Neural progenitor cell (in vitro differentiated cells): ENCODE measurements at regions not wholly inside any gene's neighbourhood (a gene's known extent, or its start where the extent isn't known, plus 50 kb on each side); places are given as distances from the start of the nearest gene placed in this dataset.

ENCODE experiments used
- DNase-seq: peaks from one replicate; pipeline ENCODE4 v3.0.0-alpha.2; 2016; ENCODE audit warnings: low spot score
- H2AFZ ChIP-seq: fragments of 200-600 bp; sonication (generic); replicated peaks from 2 replicates; pipeline ENCODE4 v1.6.1; 2016; ENCODE audit warnings: antibody characterized with exemption
- H3F3A ChIP-seq: fragments of 200-600 bp; sonication (generic); 2 replicates; pipeline ENCODE4 v1.6.1; 2016; ENCODE audit warnings: antibody characterized with exemption, low read depth
- H3K27ac ChIP-seq: fragments of 200-600 bp; sonication (generic); 2 replicates; pipeline ENCODE4 v1.5.1; 2016; ENCODE audit warnings: mild to moderate bottlenecking
- H3K27me3 ChIP-seq: fragments of 200-600 bp; sonication (generic); 2 replicates; pipeline ENCODE4 v1.6.1; 2016; ENCODE audit warnings: mild to moderate bottlenecking, moderate library complexity
- H3K36me3 ChIP-seq: fragments of 200-600 bp; sonication (generic); 2 replicates; pipeline ENCODE4 v1.5.1; 2016
- H3K4me1 ChIP-seq: fragments of 200-600 bp; sonication (generic); 2 replicates; pipeline ENCODE4 v1.6.1; 2016; ENCODE audit warnings: mixed run types
- H3K4me2 ChIP-seq: fragments of 200-600 bp; sonication (generic); 2 replicates; pipeline ENCODE4 v1.6.1; 2016
- H3K4me3 ChIP-seq: fragments of 200-600 bp; sonication (generic); 2 replicates; pipeline ENCODE4 v1.5.1; 2016
- H3K79me2 ChIP-seq: fragments of 200-600 bp; sonication (generic); 2 replicates; pipeline ENCODE4 v1.6.1; 2016; ENCODE audit warnings: low read depth
- H3K9ac ChIP-seq: fragments of 200-600 bp; sonication (generic); 2 replicates; pipeline ENCODE4 v1.6.1; 2016
- H3K9me3 ChIP-seq: fragments of 200-600 bp; sonication (generic); 2 replicates; pipeline ENCODE4 v1.5.1; 2016; ENCODE audit warnings: low read depth
- H4K20me1 ChIP-seq: fragments of 200-600 bp; sonication (generic); 2 replicates; pipeline ENCODE4 v1.6.1; 2016; ENCODE audit warnings: low read depth
- H3K27ac Mint-ChIP-seq: 3 replicates; pipeline ENCODE4 v1.8.0; 2021; ENCODE audit warnings: mixed read lengths
- H3K27me3 Mint-ChIP-seq: 2 replicates; pipeline ENCODE4 v1.8.0; 2022; ENCODE audit warnings: low read depth, mild to moderate bottlenecking, inconsistent platforms, moderate library complexity, mixed read lengths; ENCODE audit not compliant: insufficient read depth
- H3K36me3 Mint-ChIP-seq: 3 replicates; pipeline ENCODE4 v1.8.0; 2021; ENCODE audit warnings: mixed read lengths
- H3K4me1 Mint-ChIP-seq: 3 replicates; pipeline ENCODE4 v1.8.0; 2021; ENCODE audit warnings: mixed read lengths
- H3K4me3 Mint-ChIP-seq: 3 replicates; pipeline ENCODE4 v1.8.0; 2021; ENCODE audit warnings: mild to moderate bottlenecking, moderate library complexity, mixed read lengths
- H3K9me3 Mint-ChIP-seq: 3 replicates; pipeline ENCODE4 v1.8.0; 2020; ENCODE audit warnings: mixed read lengths
- EZH2 ChIP-seq: fragments of 200-600 bp; sonication (generic); IDR thresholded peaks from 2 replicates; pipeline ENCODE4 v1.6.1; 2017; ENCODE audit warnings: antibody characterized with exemption, mild to moderate bottlenecking, moderate library complexity
- EZH2phosphoT487 ChIP-seq: fragments of 200-600 bp; sonication (generic); IDR thresholded peaks from 2 replicates; pipeline ENCODE4 v1.6.1; 2017; ENCODE audit warnings: antibody characterized with exemption
- TF ChIP-seq, protein P1 (sequence below): fragments of 200-600 bp; sonication (generic); IDR thresholded peaks from 2 replicates; pipeline ENCODE4 v1.5.1; 2017; ENCODE audit warnings: antibody characterized with exemption, mild to moderate bottlenecking

DNA sequence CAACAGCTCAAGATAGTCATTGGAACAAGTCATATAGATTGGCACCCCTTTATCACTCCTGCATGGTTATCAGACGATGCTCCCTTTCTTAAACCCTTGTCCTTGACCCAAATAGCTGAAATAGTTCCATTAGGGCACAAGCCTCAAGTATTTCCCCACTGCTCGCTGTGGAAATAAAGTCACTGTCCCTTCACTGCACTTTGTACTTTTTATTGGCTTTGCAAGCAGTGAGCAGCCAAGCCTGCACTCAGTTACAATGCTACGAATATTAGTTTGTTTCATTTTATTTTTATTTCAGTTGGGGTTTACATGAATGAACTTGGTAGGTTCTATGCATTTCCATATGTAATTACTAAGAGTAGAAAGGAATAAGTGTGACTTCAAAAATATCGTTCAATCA, 1176.4 kb downstream of the BRINP3 start:
- Mint-ChIP-seq H3K4me3 (no peak overlapping the region), H3K36me3 (no peaks in the 10 kb centered on the region), H3K27ac (no peak overlapping the region), H3K27me3 (no peaks in the 10 kb centered on the region), H3K4me1 (no peaks in the 10 kb centered on the region), H3K9me3 (no peaks in the 10 kb centered on the region)
- Histone ChIP-seq H3K79me2 (no peaks in the 10 kb centered on the region), H2AFZ (no peak overlapping the region), H3K36me3 (no peaks in the 10 kb centered on the region), H3K27ac (no peak overlapping the region), H3K4me3 (no peak overlapping the region), H3K9ac (no peak overlapping the region), H3K9me3 (no peaks in the 10 kb centered on the region), H3K4me1 (no peaks in the 10 kb centered on the region), H3K4me2 (no peak overlapping the region), H3F3A (no peaks in the 10 kb centered on the region), H3K27me3 (no peaks in the 10 kb centered on the region), H4K20me1 (no peaks in the 10 kb centered on the region)
- no peak for DNase-seq
- TF ChIP-seq, protein P1, sequence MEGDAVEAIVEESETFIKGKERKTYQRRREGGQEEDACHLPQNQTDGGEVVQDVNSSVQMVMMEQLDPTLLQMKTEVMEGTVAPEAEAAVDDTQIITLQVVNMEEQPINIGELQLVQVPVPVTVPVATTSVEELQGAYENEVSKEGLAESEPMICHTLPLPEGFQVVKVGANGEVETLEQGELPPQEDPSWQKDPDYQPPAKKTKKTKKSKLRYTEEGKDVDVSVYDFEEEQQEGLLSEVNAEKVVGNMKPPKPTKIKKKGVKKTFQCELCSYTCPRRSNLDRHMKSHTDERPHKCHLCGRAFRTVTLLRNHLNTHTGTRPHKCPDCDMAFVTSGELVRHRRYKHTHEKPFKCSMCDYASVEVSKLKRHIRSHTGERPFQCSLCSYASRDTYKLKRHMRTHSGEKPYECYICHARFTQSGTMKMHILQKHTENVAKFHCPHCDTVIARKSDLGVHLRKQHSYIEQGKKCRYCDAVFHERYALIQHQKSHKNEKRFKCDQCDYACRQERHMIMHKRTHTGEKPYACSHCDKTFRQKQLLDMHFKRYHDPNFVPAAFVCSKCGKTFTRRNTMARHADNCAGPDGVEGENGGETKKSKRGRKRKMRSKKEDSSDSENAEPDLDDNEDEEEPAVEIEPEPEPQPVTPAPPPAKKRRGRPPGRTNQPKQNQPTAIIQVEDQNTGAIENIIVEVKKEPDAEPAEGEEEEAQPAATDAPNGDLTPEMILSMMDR, result no peak
- TF ChIP-seq EZH2 (no peak), EZH2phosphoT487 (no peak)

DNA sequence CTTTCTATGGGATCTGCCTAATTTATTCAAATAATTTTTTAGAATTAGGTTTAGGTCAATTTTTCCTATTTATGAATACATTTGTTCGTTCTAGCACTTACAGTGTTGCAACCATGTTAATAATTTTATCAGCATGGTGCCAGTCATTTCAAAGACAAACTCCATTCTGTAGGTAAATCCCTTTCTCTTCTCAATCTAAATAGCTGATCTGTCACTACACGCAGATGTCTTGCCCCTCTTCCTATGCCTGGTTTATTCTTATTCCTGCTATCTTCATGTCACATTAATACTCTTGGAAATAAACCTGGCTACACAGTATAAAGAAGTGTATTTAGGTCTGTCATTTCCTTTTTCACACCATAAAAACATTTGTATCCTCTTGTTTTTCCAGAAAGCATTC, 1172.4 kb downstream of the BRINP3 start:
- no peak overlapping the region for H3K4me3 Mint-ChIP-seq
- no peaks in the 10 kb centered on the region for H3K79me2 ChIP-seq
- H3K9me3 ChIP-seq, result no peaks in the 10 kb centered on the region
- H3K4me2 ChIP-seq, result no peak overlapping the region
- no peaks in the 10 kb centered on the region for H3K27me3 ChIP-seq
- H3K36me3 Mint-ChIP-seq, result no peaks in the 10 kb centered on the region
- no peak overlapping the region for H3K27ac ChIP-seq
- no peak overlapping the region for H2AFZ ChIP-seq
- DNase-seq, result no peak
- no peak overlapping the region for H3K4me3 ChIP-seq
- no peaks in the 10 kb centered on the region for H3K9me3 Mint-ChIP-seq
- no peak for TF ChIP-seq EZH2
- H3K27me3 Mint-ChIP-seq, result no peaks in the 10 kb centered on the region
- H3K4me1 ChIP-seq, result no peaks in the 10 kb centered on the region
- no peaks in the 10 kb centered on the region for H3F3A ChIP-seq
- no peak overlapping the region for H3K9ac ChIP-seq
- no peaks in the 10 kb centered on the region for H3K36me3 ChIP-seq
- no peaks in the 10 kb centered on the region for H3K4me1 Mint-ChIP-seq
- H3K27ac Mint-ChIP-seq, result no peak overlapping the region
- H4K20me1 ChIP-seq, result no peaks in the 10 kb centered on the region

DNA sequence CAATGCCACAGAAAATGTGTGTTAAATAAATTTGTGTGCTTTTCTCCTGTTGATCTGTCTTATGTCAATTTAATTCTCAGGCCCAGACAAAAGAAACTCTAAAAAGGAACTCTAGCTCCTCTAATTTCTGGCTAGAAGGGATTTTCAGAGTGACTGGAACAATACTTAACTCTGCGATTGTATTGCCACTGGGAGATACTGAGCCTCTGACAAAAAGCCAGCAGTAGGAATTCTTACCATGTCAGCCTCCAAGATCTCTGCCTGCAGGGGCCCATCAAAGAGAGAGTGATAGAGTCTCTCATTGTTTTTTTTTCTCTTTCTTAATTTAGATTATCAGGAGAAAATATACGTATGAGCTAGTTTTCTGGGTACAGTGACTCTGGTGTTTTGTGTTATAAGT, 1165.7 kb downstream of the BRINP3 start:
- H3F3A ChIP-seq, result peaks cover 15% of the 10 kb centered on the region
- TF ChIP-seq EZH2phosphoT487 (no peak), EZH2 (no peak)
- TF ChIP-seq, protein P1, result no peak
- no peaks in the 10 kb centered on the region for H3K27me3 ChIP-seq
- Mint-ChIP-seq H3K4me1 (peaks cover 12% of the 10 kb centered on the region), H3K36me3 (no peaks in the 10 kb centered on the region), H3K4me3 (no peak overlapping the region), H3K9me3 (no peaks in the 10 kb centered on the region), H3K27ac (no peak overlapping the region), H3K27me3 (no peaks in the 10 kb centered on the region)
- no peaks in the 10 kb centered on the region for H3K36me3 ChIP-seq
- no peak overlapping the region for H2AFZ ChIP-seq
- peaks cover 42% of the 10 kb centered on the region for H3K4me1 ChIP-seq
- H4K20me1 ChIP-seq, result no peaks in the 10 kb centered on the region
- H3K4me2 ChIP-seq, result peak overlapping the region; percentile 53
- peak overlapping the region; percentile 79 for H3K27ac ChIP-seq
- no peak overlapping the region for H3K9ac ChIP-seq
- H3K79me2 ChIP-seq, result no peaks in the 10 kb centered on the region
- H3K9me3 ChIP-seq, result no peaks in the 10 kb centered on the region
- DNase-seq, result peak; percentile 68
- no peak overlapping the region for H3K4me3 ChIP-seq

DNA sequence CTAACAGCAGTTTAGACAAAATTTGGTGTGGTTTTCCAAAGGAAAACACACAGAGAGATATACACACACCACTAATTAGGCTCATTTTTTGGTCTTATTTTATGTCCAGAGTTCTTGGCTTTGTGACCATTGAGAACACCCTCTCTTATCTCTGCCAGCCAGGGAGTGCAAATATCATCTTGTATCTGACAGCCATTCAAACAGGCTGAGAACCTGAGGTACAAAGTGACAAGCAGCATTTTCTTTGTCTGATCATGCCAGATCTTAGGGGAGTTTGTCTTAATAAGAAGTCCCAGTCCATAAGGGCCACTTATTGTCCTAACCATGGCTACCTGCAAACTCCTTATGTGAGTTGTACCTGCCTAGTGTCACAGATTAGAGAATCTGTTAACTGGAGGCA, 1165.2 kb downstream of the BRINP3 start:
- peak overlapping the region; percentile 63 for H2AFZ ChIP-seq
- peaks cover 15% of the 10 kb centered on the region for H3F3A ChIP-seq
- no peaks in the 10 kb centered on the region for H3K79me2 ChIP-seq
- Mint-ChIP-seq H3K27ac (no peak overlapping the region), H3K36me3 (no peaks in the 10 kb centered on the region), H3K4me1 (peaks cover 12% of the 10 kb centered on the region), H3K9me3 (no peaks in the 10 kb centered on the region), H3K4me3 (no peak overlapping the region), H3K27me3 (no peaks in the 10 kb centered on the region)
- TF ChIP-seq EZH2, result no peak
- DNase-seq, result no peak
- no peak overlapping the region for H3K9ac ChIP-seq
- H3K27me3 ChIP-seq, result no peaks in the 10 kb centered on the region
- peaks cover 42% of the 10 kb centered on the region for H3K4me1 ChIP-seq
- H3K4me3 ChIP-seq, result no peak overlapping the region
- peak overlapping the region; percentile 53 for H3K4me2 ChIP-seq
- no peaks in the 10 kb centered on the region for H3K9me3 ChIP-seq
- no peak overlapping the region for H3K27ac ChIP-seq
- no peaks in the 10 kb centered on the region for H3K36me3 ChIP-seq
- H4K20me1 ChIP-seq, result no peaks in the 10 kb centered on the region
